ENCODE measurements at regions not wholly inside any gene's neighbourhood (a gene's known extent, or its start where the extent isn't known, plus 50 kb on each side); places are given as distances from the start of the nearest gene placed in this dataset.
A peak's percentile ranks its signal among the peaks of the same experiment; 100 is the strongest.

- H4K20me1 ChIP-seq: no peaks in the 10 kb centered on the region
- H3K27me3 ChIP-seq: no peaks in the 10 kb centered on the region
- H3K27ac ChIP-seq: no peak overlapping the region
- no peak; the same call in 1 of the 2 replicates for TF ChIP-seq Cebpa-rat (IDR thresholded peaks at IDR 0.05)
- no peak overlapping the region for H3K9ac ChIP-seq
- peaks cover 5% of the 10 kb centered on the region; the same call in 1 of the 2 replicates for H3K9me3 ChIP-seq
- H3K4me2 ChIP-seq: no peak overlapping the region
- H3K4me3 ChIP-seq: no peak overlapping the region
- H3K4me1 ChIP-seq: no peaks in the 10 kb centered on the region
- H3K36me3 ChIP-seq: no peaks in the 10 kb centered on the region
Observed at GRCh38 chr5:58054018-58054417, 405.9 kb downstream of the PLK2 start.

DNA sequence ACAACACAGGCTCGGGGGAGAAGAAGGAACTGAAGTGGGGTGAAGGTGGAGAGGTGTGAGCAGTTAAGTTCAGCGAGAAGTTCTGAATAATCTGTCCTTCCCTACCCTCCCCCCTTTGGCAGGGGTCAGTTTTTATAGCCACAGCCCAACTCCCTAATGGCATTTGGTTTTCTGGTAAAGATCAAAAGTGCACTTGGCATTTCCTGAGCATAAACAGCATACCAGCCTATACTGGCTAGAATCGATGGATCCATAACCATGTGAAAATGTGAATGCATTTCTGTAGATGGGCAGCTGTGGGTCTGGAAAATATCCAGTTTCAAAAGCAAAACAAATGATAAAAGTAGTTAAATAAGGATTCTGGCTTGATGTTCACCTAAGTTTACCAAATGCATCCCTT, 410.9 kb downstream of the PLK2 start:
- H3K9ac ChIP-seq: no peak overlapping the region
- H3K9me3 ChIP-seq: no peaks in the 10 kb centered on the region
- no peak overlapping the region for H3K4me3 ChIP-seq
- no peaks in the 10 kb centered on the region for H3K4me1 ChIP-seq
- TF ChIP-seq Cebpa-rat (IDR thresholded peaks at IDR 0.05): no peak
- H3K4me2 ChIP-seq: no peak overlapping the region
- no peak overlapping the region for H3K27ac ChIP-seq
- no peaks in the 10 kb centered on the region for H3K27me3 ChIP-seq
- H4K20me1 ChIP-seq: no peaks in the 10 kb centered on the region
- H3K36me3 ChIP-seq: no peaks in the 10 kb centered on the region

DNA sequence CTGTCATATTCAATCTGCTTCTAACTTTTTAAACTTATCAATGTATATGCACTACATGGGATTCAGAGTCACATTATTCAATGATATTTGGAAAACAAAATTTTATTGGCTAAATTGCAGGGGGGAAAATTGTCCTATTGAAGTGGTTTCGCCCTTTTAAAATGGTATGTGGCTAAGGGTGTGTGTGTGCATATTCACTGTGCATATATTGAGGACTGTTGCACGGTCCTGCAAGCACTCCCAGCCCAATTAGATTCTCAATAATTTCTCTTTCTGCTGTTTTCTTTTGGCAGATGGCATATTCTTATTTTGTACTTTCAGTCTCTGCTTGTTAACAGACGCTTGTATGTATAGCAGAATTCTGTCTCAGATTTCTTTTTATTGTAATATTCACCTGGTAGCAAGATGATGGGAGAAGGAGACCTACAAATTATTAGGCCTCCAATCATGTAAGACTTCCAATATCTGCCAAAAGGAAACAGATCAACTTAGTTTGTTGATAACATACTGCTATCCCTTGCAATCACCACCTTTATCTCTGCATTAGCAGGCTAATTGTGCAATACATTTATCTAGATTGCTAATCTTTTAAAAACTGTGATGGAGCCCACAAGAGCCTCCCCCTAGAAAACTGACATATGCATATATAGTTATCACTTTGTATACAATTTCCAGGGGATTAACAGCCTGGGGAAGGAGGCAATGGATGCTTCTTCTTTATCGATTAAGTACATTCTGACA, 411.5 kb downstream of the PLK2 start:
- H3K9ac ChIP-seq: no peak overlapping the region
- no peak for TF ChIP-seq Cebpa-rat (IDR thresholded peaks at IDR 0.05)
- H3K4me2 ChIP-seq: no peak overlapping the region
- no peak overlapping the region for H3K4me3 ChIP-seq
- no peaks in the 10 kb centered on the region for H3K9me3 ChIP-seq
- H3K27ac ChIP-seq: no peak overlapping the region
- H3K4me1 ChIP-seq: no peaks in the 10 kb centered on the region
- H3K27me3 ChIP-seq: no peaks in the 10 kb centered on the region
- H4K20me1 ChIP-seq: no peaks in the 10 kb centered on the region
- no peaks in the 10 kb centered on the region for H3K36me3 ChIP-seq

DNA sequence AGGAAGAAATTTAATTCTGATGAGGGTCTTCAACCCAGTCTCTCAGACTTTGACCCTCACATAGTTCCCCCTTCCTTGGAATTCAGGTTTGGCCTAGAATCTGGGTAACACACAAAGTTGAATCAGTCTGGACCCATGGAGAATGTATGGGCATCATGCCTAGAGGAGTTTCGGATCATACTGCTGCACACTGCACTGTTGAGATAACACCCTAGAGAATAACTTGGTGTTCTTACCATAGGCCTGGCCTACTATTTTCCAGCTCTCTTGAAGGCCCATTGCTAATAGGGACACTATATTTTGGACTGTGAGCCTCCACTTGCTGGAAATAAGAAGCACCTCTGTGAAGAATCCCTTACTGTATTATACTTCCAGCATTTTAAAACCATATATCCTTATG, 413.5 kb downstream of the PLK2 start:
- H3K27me3 ChIP-seq: no peaks in the 10 kb centered on the region
- no peaks in the 10 kb centered on the region for H3K9me3 ChIP-seq
- no peak overlapping the region for H3K4me3 ChIP-seq
- no peaks in the 10 kb centered on the region for H3K36me3 ChIP-seq
- no peak for TF ChIP-seq Cebpa-rat (IDR thresholded peaks at IDR 0.05)
- H3K27ac ChIP-seq: no peak overlapping the region
- peaks cover 7% of the 10 kb centered on the region for H3K4me1 ChIP-seq
- H4K20me1 ChIP-seq: no peaks in the 10 kb centered on the region
- no peak overlapping the region for H3K4me2 ChIP-seq
- no peak overlapping the region for H3K9ac ChIP-seq

GRCh38 chr5:58044166-58044565, 415.7 kb downstream of the PLK2 start:
- no peaks in the 10 kb centered on the region for H3K36me3 ChIP-seq
- peaks cover 7% of the 10 kb centered on the region for H3K4me1 ChIP-seq
- no peak overlapping the region for H3K27ac ChIP-seq
- no peak for TF ChIP-seq Cebpa-rat (IDR thresholded peaks at IDR 0.05)
- H3K27me3 ChIP-seq: no peaks in the 10 kb centered on the region
- H3K9me3 ChIP-seq: no peaks in the 10 kb centered on the region
- H3K4me2 ChIP-seq: no peak overlapping the region
- no peak overlapping the region for H3K4me3 ChIP-seq
- H4K20me1 ChIP-seq: no peaks in the 10 kb centered on the region
- H3K9ac ChIP-seq: no peak overlapping the region

- no peaks in the 10 kb centered on the region for H4K20me1 ChIP-seq
- peaks cover 7% of the 10 kb centered on the region for H3K4me1 ChIP-seq
- H3K4me2 ChIP-seq: peak overlapping the region; percentile 12; the same call in 1 of the 2 replicates
- H3K9me3 ChIP-seq: no peaks in the 10 kb centered on the region
- no peaks in the 10 kb centered on the region for H3K27me3 ChIP-seq
- no peak for TF ChIP-seq Cebpa-rat (IDR thresholded peaks at IDR 0.05)
- H3K4me3 ChIP-seq: no peak overlapping the region
- no peak overlapping the region for H3K9ac ChIP-seq
- H3K27ac ChIP-seq: no peak overlapping the region
- H3K36me3 ChIP-seq: no peaks in the 10 kb centered on the region
Observed at GRCh38 chr5:58043032-58043945, 416.6 kb downstream of the PLK2 start.

GRCh38 chr5:58041884-58042283, 418.0 kb downstream of the PLK2 start:
- no peaks in the 10 kb centered on the region for H3K36me3 ChIP-seq
- no peak for TF ChIP-seq Cebpa-rat (IDR thresholded peaks at IDR 0.05)
- H4K20me1 ChIP-seq: no peaks in the 10 kb centered on the region
- no peaks in the 10 kb centered on the region for H3K9me3 ChIP-seq
- no peak overlapping the region for H3K4me2 ChIP-seq
- peaks cover 7% of the 10 kb centered on the region for H3K4me1 ChIP-seq
- H3K27ac ChIP-seq: no peak overlapping the region
- no peak overlapping the region for H3K9ac ChIP-seq
- no peaks in the 10 kb centered on the region for H3K27me3 ChIP-seq
- H3K4me3 ChIP-seq: no peak overlapping the region

DNA sequence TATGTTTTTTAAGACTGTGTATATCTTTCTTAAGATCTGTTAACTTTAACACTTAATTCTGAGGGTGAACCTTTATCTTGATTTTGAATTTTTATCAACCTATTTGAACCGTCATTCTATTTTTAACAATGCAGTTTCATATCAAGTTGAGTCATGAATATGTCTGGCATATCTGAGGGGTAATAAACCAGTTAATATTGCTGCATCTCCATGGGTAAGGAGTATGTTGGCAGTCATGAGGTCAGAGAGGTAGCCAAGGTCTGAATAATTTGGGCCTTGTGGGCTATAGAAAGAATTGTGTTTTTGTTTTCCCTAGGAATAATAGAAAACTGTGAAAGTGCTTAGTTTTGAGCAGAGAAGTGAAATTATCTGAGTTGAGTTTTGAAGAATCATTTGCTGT, 419.0 kb downstream of the PLK2 start:
- no peak for TF ChIP-seq Cebpa-rat (IDR thresholded peaks at IDR 0.05)

GRCh38 chr5:58040044-58040443, 419.8 kb downstream of the PLK2 start:
- Histone ChIP-seq H3K36me3 (no peaks in the 10 kb centered on the region), H3K9ac (no peak overlapping the region), H3K9me3 (no peaks in the 10 kb centered on the region), H3K27me3 (no peaks in the 10 kb centered on the region), H3K4me1 (peaks cover 7% of the 10 kb centered on the region), H3K27ac (no peak overlapping the region), H3K4me2 (no peak overlapping the region), H3K4me3 (no peak overlapping the region), H4K20me1 (no peaks in the 10 kb centered on the region)
- TF ChIP-seq Cebpa-rat (IDR thresholded peaks at IDR 0.05): no peak

More for the DNA sequence above, 419.0 kb downstream of the PLK2 start:
- Histone ChIP-seq H3K4me1 (peaks cover 7% of the 10 kb centered on the region), H3K27ac (no peak overlapping the region), H3K9ac (no peak overlapping the region), H3K27me3 (no peaks in the 10 kb centered on the region), H3K36me3 (no peaks in the 10 kb centered on the region), H3K4me3 (no peak overlapping the region), H4K20me1 (no peaks in the 10 kb centered on the region), H3K4me2 (no peak overlapping the region), H3K9me3 (no peaks in the 10 kb centered on the region)

DNA sequence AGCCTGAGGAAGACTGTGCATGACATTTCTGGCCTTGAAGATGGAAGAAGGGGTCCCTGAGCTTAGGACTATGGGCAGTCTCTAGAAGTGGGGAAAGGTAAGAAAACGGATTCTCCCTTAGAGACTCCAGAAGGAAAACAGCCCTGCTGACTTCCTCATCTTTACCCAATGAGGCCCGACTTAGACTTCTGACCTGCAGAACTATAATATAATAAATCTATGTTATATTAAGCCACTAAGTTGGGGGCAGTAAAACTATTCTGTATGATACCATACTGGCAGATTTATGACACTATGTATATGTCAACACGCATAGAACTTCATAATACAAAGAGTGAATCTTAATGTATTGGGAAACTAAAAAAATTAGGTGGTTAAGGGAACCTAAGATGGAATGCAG, 422.0 kb downstream of the PLK2 start:
- TF ChIP-seq Cebpa-rat (IDR thresholded peaks at IDR 0.05): no peak
- Histone ChIP-seq H3K9me3 (no peaks in the 10 kb centered on the region), H3K4me1 (peaks cover 3% of the 10 kb centered on the region), H3K9ac (no peak overlapping the region), H4K20me1 (no peaks in the 10 kb centered on the region), H3K27me3 (no peaks in the 10 kb centered on the region), H3K4me3 (no peak overlapping the region), H3K27ac (no peak overlapping the region), H3K4me2 (no peak overlapping the region), H3K36me3 (no peaks in the 10 kb centered on the region)

All from BLaER1 (cell line).